H1 (cell line): ENCODE measurements at regions not wholly inside any gene's neighbourhood (a gene's known extent, or its start where the extent isn't known, plus 50 kb on each side); places are given as distances from the start of the nearest gene placed in this dataset.

Experiments
- ASH2L ChIP-seq: fragments of 200-600, 300-600 bp; sonication (generic); IDR thresholded peaks from one replicate; pipeline ENCODE4 v1.7.1; 2017; ENCODE audit warnings: low read length
- EZH2 ChIP-seq: fragments of 200-600 bp; sonication (generic); IDR thresholded peaks from 2 replicates; pipeline ENCODE4 v1.7.1; 2012; ENCODE audit warnings: low read depth, mild to moderate bottlenecking, moderate library complexity, low read length, inconsistent platforms; ENCODE audit not compliant: severe bottlenecking
- GTF2F1 ChIP-seq: IDR thresholded peaks from 2 replicates; pipeline ENCODE4 v1.6.1; 2012; ENCODE audit warnings: low read depth, low read length, improper control_type of control experiment, borderline replicate concordance
- JUN ChIP-seq: IDR thresholded peaks from 2 replicates; pipeline ENCODE4 v1.6.1; 2011; ENCODE audit warnings: low read depth, mild to moderate bottlenecking, improper control_type of control experiment, low read length
- PHF8 ChIP-seq: fragments of 200-600 bp; sonication (generic); conservative IDR thresholded peaks from 2 replicates; pipeline ENCODE4 v1.7.1; 2012; ENCODE audit warnings: low read depth, mild to moderate bottlenecking, inconsistent platforms, low read length, moderate library complexity
- RXRA ChIP-seq: IDR thresholded peaks from 2 replicates; pipeline ENCODE4 v1.6.1; 2011; ENCODE audit warnings: low read depth, mild to moderate bottlenecking, low read length, moderate library complexity; ENCODE audit not compliant: insufficient read depth
- SAP30 ChIP-seq: fragments of 300-600 bp; sonication (generic); IDR thresholded peaks from 2 replicates; pipeline ENCODE4 v1.7.1; 2012; ENCODE audit warnings: low read length, moderate library complexity, mild to moderate bottlenecking, inconsistent platforms; ENCODE audit not compliant: insufficient read depth, insufficient replicate concordance
- SRF ChIP-seq: IDR thresholded peaks from 2 replicates; pipeline ENCODE4 v1.6.1; 2011; ENCODE audit warnings: mild to moderate bottlenecking, low read depth, low read length, moderate library complexity

- TF ChIP-seq RXRA, result no peak
- no peak for TF ChIP-seq SRF
- no peak for TF ChIP-seq JUN
- TF ChIP-seq SAP30, result no peak
- TF ChIP-seq GTF2F1, result no peak
- no peak for TF ChIP-seq ASH2L
- TF ChIP-seq EZH2, result no peak
- no peak for TF ChIP-seq PHF8
These were observed 275.9 kb downstream of the C16orf95 start (continued) for GRCh38 chr16:87041286-87041685.
